ENCODE measurements at regions not wholly inside any gene's neighbourhood (a gene's known extent, or its start where the extent isn't known, plus 50 kb on each side); places are given as distances from the start of the nearest gene placed in this dataset.
"Not testable (repeated sequence)": the region's sequence is repeated elsewhere in the genome, so short reads cannot be mapped to it uniquely, and the experiment has no call there.

DNA sequence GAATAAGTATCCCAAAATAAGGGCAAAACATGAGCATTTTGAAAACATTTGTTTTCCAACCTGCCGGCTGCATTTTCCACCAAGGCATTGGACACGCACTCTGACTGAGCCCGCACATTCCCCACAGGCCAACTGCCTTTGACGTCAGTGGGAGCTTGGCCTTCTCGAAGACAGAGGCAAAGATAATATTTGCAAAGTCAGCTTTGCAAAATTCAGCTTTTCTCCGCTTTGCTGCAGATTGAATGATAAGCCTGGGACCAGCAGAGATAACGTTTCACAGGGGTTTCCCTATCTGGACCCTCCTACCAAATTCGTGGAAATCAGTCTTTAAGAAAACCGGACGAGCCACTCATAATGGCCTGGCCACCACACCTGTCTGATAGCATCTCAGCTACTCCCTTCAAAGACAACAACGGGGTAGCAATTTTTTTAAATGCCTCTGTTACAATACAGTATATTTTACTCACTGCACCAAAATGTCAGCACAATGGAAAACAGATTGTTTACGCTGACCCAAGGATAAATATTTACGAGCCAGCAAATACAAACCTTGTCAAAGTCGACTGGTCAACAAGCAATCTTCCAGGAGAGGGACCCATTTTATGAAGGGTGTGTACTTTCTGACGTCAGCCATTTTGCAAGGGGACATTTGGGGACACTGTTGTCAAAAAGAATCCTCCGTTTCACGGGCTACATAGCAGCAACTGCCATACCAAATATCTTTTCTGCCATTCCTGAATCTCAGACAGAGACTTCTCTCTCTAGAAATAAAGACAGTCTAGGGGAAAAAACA lies 100.5 kb downstream of the TFAP2A start:
- Histone ChIP-seq H3K36me3 (ENCODE audit: insufficient read depth, low read depth, low read length) (no peaks in the 10 kb centered on the region), H3K27ac (ENCODE audit: low read length) (no peak overlapping the region), H3K27me3 (ENCODE audit: insufficient read depth, low read length) (no peaks in the 10 kb centered on the region), H3K9ac (ENCODE audit: low read depth, low read length) (no peak overlapping the region), H3K9me3 (ENCODE audit: insufficient read depth, low read depth, low read length) (no peaks in the 10 kb centered on the region), H3K4me3 (ENCODE audit: low read length) (0 out of 2 replicates have a peak overlapping the region, but pooled peaks have one; percentile 11), H3K4me1 (ENCODE audit: insufficient read depth, low read length) (peaks cover 34% of the 10 kb centered on the region)

DNA sequence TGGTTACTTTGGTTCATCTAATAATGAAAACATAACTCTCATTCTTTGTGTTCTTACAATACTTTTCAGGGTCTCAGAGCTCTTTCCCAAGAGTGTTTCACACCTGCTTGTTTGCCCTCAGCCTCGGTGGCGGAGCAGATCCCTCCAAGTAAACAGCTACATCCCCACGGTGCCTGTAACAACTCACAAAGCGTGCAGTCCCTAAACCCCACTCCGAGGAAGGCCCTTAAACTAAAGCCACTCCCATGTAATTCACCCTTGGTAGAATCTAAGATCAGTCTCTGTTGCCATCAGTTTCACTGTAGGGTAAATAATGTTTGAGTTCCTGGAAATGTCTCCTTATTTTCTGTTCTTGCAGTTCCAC lies 101.1 kb downstream of the TFAP2A start:
- H3K27me3 ChIP-seq (ENCODE audit: insufficient read depth, low read length): no peaks in the 10 kb centered on the region
- H3K4me1 ChIP-seq (ENCODE audit: insufficient read depth, low read length): peaks cover 38% of the 10 kb centered on the region
- no peak overlapping the region for H3K27ac ChIP-seq (ENCODE audit: low read length)
- H3K4me3 ChIP-seq (ENCODE audit: low read length): no peak overlapping the region
- no peaks in the 10 kb centered on the region for H3K36me3 ChIP-seq (ENCODE audit: insufficient read depth, low read depth, low read length)
- no peak overlapping the region for H3K9ac ChIP-seq (ENCODE audit: low read depth, low read length)
- no peaks in the 10 kb centered on the region for H3K9me3 ChIP-seq (ENCODE audit: insufficient read depth, low read depth, low read length)

DNA sequence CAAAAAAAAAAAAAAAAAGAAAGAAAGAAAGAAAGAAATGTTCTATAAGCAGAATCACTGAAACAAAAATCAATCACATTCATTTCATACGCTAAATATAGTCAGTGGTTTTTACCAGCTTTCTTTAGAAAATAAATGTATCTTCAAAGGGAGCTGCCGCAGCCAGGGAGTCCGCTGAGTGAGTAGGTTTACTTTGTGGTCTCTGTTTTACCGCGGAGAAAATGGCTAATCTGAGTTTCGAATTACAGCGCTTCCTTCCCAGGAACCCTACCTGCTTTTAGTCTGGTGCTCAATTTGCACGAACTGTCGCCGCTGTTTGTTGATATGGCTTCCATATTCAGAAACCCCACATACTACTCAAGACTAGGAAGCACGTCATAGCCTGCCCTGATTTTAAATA lies 102.4 kb downstream of the TFAP2A start:
- Histone ChIP-seq H3K4me1 (ENCODE audit: insufficient read depth, low read length) (peaks cover 30% of the 10 kb centered on the region), H3K9me3 (ENCODE audit: insufficient read depth, low read depth, low read length) (no peaks in the 10 kb centered on the region), H3K27ac (ENCODE audit: low read length) (no peak overlapping the region), H3K27me3 (ENCODE audit: insufficient read depth, low read length) (no peaks in the 10 kb centered on the region), H3K4me3 (ENCODE audit: low read length) (no peak overlapping the region), H3K36me3 (ENCODE audit: insufficient read depth, low read depth, low read length) (no peaks in the 10 kb centered on the region), H3K9ac (ENCODE audit: low read depth, low read length) (no peak overlapping the region)

DNA sequence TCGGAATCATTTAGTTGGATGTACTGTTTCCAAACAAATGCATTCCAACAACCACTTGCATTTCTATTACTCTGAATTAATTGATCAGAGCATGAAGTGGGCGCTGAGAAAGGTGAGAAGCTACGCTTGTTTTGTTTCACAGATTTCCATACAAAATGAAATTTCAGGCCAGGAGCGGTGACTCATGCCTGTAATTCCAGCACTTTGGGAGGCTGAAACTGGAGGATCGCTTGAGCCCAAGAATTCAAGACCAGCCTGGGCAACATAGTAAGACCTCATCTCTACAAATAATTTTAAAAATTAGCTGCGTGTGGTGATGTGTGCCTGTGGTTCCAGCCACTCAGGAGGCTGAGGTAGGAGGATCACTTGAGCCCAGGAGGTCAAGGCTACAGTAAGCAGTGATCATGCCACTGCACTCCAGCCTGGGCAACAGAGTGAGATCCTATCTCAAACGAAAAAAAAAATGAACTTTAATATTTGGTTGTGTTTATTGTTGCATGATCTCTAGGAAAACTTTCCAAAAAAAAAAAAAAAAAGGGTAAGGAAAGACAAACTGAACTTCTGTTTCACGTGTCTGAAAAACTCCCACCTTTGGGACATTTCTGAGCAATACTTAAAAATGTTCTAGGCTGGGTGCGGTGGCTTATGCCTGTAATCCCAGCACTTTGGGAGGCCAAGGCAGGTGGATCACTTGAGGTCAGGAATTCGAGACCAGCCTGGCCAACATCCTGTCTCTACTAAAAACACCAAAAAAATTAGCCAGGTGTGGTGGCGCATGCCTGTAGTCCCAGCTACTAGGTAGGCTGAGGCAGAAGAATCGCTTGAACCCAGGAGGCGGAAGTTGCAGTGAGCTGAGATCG lies 103.1 kb downstream of the TFAP2A start:
- H3K27me3 ChIP-seq (ENCODE audit: insufficient read depth, low read length); H3K9me3 ChIP-seq (ENCODE audit: insufficient read depth, low read depth, low read length); H3K4me3 ChIP-seq (ENCODE audit: low read length); H3K36me3 ChIP-seq (ENCODE audit: insufficient read depth, low read depth, low read length); H3K9ac ChIP-seq (ENCODE audit: low read depth, low read length); H3K27ac ChIP-seq (ENCODE audit: low read length): not testable (repeated sequence)
- H3K4me1 ChIP-seq (ENCODE audit: insufficient read depth, low read length): peaks cover 30% of the 10 kb centered on the region

DNA sequence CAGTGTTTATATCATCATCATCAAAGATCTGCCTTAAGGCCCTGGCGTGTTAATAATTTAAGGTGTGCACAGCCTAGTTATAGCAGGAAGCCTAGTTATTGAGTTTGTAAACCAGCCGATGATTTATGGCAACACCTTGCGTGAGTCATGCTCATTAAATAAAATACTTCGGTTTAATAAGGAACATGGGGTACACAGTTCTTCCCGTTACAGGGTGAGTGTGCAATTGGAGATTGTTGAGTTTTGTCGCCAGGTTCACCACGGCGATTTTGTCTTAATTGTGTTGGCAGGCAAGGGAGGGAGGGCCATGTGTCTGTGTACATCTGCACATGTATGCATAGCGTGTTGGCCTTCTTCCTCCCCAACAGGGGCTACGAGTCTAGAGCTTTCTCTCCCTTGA lies 104.0 kb downstream of the TFAP2A start:
- Histone ChIP-seq H3K4me3 (ENCODE audit: low read length) (no peak overlapping the region), H3K36me3 (ENCODE audit: insufficient read depth, low read depth, low read length) (no peaks in the 10 kb centered on the region), H3K9ac (ENCODE audit: low read depth, low read length) (no peak overlapping the region), H3K4me1 (ENCODE audit: insufficient read depth, low read length) (peaks cover 33% of the 10 kb centered on the region), H3K27me3 (ENCODE audit: insufficient read depth, low read length) (no peaks in the 10 kb centered on the region), H3K27ac (ENCODE audit: low read length) (no peak overlapping the region), H3K9me3 (ENCODE audit: insufficient read depth, low read depth, low read length) (no peaks in the 10 kb centered on the region)

DNA sequence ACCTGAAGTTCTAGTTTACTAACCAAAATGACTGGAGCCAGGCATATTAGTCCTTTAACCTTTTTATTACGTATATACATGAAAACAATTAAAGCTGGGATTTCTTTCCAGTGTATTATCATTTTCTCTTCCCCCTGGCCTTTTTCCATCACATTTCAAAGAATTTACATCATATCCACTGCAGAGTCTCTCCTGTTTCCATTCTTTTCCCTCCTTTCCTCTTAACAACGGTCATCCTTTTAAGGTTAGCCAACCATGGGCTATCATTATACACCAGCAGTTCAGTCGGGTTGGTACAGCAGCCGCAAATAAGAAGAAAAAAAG lies 104.6 kb downstream of the TFAP2A start:
- H3K9me3 ChIP-seq (ENCODE audit: insufficient read depth, low read depth, low read length): no peaks in the 10 kb centered on the region

DNA sequence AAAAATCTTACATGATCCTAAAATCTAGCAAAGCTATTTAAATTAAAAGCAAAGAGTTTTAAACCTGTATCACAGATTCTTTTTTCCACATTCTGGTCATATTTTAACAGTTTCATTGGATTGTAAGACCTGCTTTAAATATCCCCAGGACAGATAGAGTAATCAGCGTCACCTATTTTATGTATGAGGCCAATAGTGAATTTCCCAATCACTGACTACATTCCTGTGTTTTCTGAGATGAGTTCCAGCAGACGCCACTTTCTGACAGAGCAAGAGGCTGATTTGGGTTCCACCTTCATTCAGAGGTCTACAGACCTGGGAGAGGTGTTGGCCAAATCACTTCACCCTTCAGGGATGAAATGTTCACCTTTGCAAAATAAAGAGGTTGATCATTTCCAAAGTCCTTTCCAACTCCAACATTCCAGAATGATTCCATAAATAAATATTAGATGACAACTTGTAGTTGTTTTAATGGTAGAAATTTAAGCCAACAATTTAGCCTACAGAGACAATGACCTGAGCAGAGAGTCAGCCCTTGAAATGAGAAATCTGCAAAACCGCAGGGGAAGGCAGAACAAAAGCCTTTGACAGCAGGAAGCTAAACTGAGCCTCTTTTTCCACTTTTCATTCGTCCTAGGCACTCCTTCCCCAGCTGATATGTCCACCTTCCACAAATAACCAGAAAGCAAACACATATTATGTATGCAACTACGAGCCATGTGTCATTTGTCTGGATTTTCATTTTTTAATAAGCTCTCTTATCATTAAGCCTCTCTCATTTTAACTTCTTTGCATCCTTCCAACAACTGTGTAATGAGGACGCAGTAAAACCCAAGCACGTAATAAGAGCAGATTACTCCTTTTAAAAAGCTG lies 105.2 kb downstream of the TFAP2A start:
- H3K4me1 ChIP-seq (ENCODE audit: insufficient read depth, low read length): peaks cover 29% of the 10 kb centered on the region; the same call in 1 of the 2 replicates
- no peaks in the 10 kb centered on the region for H3K27me3 ChIP-seq (ENCODE audit: insufficient read depth, low read length)
- H3K9me3 ChIP-seq (ENCODE audit: insufficient read depth, low read depth, low read length): no peaks in the 10 kb centered on the region
- H3K36me3 ChIP-seq (ENCODE audit: insufficient read depth, low read depth, low read length): no peaks in the 10 kb centered on the region
- H3K9ac ChIP-seq (ENCODE audit: low read depth, low read length): no peak overlapping the region
- no peak overlapping the region for H3K4me3 ChIP-seq (ENCODE audit: low read length)
- H3K27ac ChIP-seq (ENCODE audit: low read length): no peak overlapping the region

More for the DNA sequence above, 104.6 kb downstream of the TFAP2A start:
- no peak overlapping the region for H3K4me3 ChIP-seq (ENCODE audit: low read length)
- H3K9ac ChIP-seq (ENCODE audit: low read depth, low read length): no peak overlapping the region
- no peaks in the 10 kb centered on the region for H3K36me3 ChIP-seq (ENCODE audit: insufficient read depth, low read depth, low read length)
- no peaks in the 10 kb centered on the region for H3K27me3 ChIP-seq (ENCODE audit: insufficient read depth, low read length)
- peaks cover 31% of the 10 kb centered on the region; the same call in 1 of the 2 replicates for H3K4me1 ChIP-seq (ENCODE audit: insufficient read depth, low read length)
- no peak overlapping the region for H3K27ac ChIP-seq (ENCODE audit: low read length)

DNA sequence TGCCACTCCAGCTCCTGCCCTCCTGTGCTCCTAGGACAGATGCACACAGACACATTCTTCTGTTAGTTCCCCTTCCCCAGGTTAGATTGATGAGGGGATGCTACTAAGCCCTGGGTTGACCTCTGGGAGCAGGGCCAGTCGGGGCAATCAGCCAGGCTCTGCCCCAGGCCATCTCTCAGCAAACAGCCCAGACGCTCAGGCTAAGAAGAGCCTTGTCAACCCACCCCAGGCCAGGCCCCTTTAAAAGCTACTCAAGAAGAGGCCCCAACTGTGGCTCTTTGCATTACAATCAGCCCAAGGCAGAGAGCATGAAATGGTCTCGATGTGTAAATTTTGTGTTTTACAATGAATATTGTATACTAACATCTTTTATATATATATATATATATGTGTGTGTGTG lies 107.4 kb downstream of the TFAP2A start:
- H3K4me1 ChIP-seq (ENCODE audit: insufficient read depth, low read length): peaks cover 23% of the 10 kb centered on the region; the same call in 1 of the 2 replicates

DNA sequence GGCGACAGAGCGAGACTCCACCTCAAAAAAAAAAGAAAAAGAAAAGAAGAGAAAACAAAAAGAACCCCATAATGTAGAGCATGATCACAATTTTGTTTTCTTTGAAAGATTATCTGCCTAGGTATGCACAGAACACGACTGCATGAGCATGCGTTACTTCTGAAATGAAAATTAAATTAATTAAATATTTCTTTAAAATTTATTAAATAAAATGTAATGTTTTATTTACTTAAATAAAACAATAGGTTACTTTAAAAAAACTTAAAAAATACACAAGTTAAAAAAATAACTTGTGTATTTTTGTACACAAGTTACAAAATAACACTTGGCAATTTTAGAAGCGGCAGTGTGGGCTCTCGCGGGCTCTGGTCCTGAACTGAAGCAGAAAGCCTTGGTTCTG lies 107.8 kb downstream of the TFAP2A start:
- Histone ChIP-seq H3K9ac (ENCODE audit: low read depth, low read length) (no peak overlapping the region), H3K27ac (ENCODE audit: low read length) (no peak overlapping the region), H3K9me3 (ENCODE audit: insufficient read depth, low read depth, low read length) (no peaks in the 10 kb centered on the region), H3K36me3 (ENCODE audit: insufficient read depth, low read depth, low read length) (no peaks in the 10 kb centered on the region), H3K4me1 (ENCODE audit: insufficient read depth, low read length) (peaks cover 23% of the 10 kb centered on the region; the same call in 1 of the 2 replicates), H3K4me3 (ENCODE audit: low read length) (no peak overlapping the region), H3K27me3 (ENCODE audit: insufficient read depth, low read length) (no peaks in the 10 kb centered on the region)

More for the DNA sequence above, 107.4 kb downstream of the TFAP2A start:
- Histone ChIP-seq H3K4me3 (ENCODE audit: low read length) (no peak overlapping the region), H3K9me3 (ENCODE audit: insufficient read depth, low read depth, low read length) (no peaks in the 10 kb centered on the region), H3K27me3 (ENCODE audit: insufficient read depth, low read length) (no peaks in the 10 kb centered on the region), H3K9ac (ENCODE audit: low read depth, low read length) (no peak overlapping the region), H3K27ac (ENCODE audit: low read length) (no peak overlapping the region), H3K36me3 (ENCODE audit: insufficient read depth, low read depth, low read length) (no peaks in the 10 kb centered on the region)

DNA sequence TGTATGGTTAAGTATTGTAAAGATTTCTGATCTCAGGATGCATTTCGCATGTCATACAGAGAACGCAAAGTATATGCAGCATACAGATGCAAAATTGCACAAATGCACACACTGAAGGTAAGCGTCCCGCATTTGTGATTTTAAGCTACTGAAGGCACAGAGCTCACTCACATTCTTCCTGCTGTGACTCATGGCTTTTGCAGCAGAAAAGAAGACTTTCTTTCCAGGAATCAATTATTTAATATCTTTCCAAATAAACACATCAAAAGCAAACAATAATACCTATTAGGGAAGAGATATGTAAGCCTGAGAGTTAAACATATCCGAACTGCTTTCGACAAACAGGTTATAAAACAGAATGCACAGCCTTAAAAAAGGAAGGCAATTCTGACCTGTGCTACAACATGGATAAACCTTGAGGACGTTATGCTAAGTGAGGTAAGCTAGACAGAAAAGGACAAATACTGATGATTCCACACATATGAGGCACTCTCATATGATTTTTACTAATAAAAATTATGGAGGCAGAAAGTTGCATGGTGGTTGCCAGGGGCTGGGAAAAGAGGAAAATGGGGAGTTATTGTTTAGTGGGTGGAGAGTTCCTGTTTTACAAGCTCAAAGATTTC lies 109.0 kb downstream of the TFAP2A start:
- Histone ChIP-seq H3K9me3 (ENCODE audit: insufficient read depth, low read depth, low read length) (no peaks in the 10 kb centered on the region), H3K4me1 (ENCODE audit: insufficient read depth, low read length) (peaks cover 23% of the 10 kb centered on the region; the same call in 1 of the 2 replicates), H3K36me3 (ENCODE audit: insufficient read depth, low read depth, low read length) (no peaks in the 10 kb centered on the region), H3K9ac (ENCODE audit: low read depth, low read length) (no peak overlapping the region), H3K27me3 (ENCODE audit: insufficient read depth, low read length) (no peaks in the 10 kb centered on the region), H3K27ac (ENCODE audit: low read length) (no peak overlapping the region), H3K4me3 (ENCODE audit: low read length) (no peak overlapping the region)
